K562 (cell line): ENCODE measurements at regions not wholly inside any gene's neighbourhood (a gene's known extent, or its start where the extent isn't known, plus 50 kb on each side); places are given as distances from the start of the nearest gene placed in this dataset.

ENCODE experiments used
- ATAC-seq: fragments of 200-7000 bp; cut with Tn5 transposase; 3 replicates; pipeline ENCODE4 v1.9.1; 2020; ENCODE audit warnings: moderate library complexity
- BruUV-seq: library from RNA; stranded (reverse); fragments of 400-500 nt; replicated peaks from 2 replicates; lab custom pipeline; 2021; lab: Mats Ljungman, UMichigan
- CTCF ChIA-PET: fragments of 300-600 bp; formaldehyde crosslinking; extraction: SDS; loops from one replicate; lab custom pipeline; 2021; ENCODE audit warnings: low intra/inter-chr PET ratio; lab: Yijun Ruan, JAX
- POLR2A ChIA-PET: fragments of 300-600, 350-650 bp; sonication (Branson Sonifier 250); formaldehyde crosslinking; extraction: SDS; loops from one replicate; lab custom pipeline; 2021; ENCODE audit warnings: antibody characterized with exemption, inconsistent platforms; lab: Yijun Ruan, JAX
- DNase-seq, 4 experiments: peaks; one replicate each; pipeline versions ENCODE4 v3.0.0 to v3.0.0-alpha.2; 2011 to 2018; ENCODE audit warnings: low spot score in 3 of 4, mixed read lengths in 3 of 4; ENCODE audit errors: extremely low read depth in 1 of 4
- FAIRE-seq: peaks from 2 replicates; lab custom pipeline; 2011; peaks lifted over from hg19 to GRCh38; lab: Jason Lieb, UNC
- H2AFZ ChIP-seq: 2 replicates; pipeline ENCODE4 v1.6.0; 2011; ENCODE audit warnings: low read depth, low read length, control low read depth, inconsistent platforms
- H3K27ac ChIP-seq: fragments of 200-600 bp; 3 replicates; pipeline ENCODE4 v1.8.0; 2011; ENCODE audit warnings: low read depth, mild to moderate bottlenecking, control low read depth, inconsistent platforms, low read length, moderate library complexity, mixed read lengths; ENCODE audit errors: extremely low read depth
- H3K27me3 ChIP-seq, 2 experiments: fragments of 300-600 bp in 1 of 2; 2 replicates in 1 of 2; 3 replicates in 1 of 2; pipeline versions ENCODE4 v1.6.0 to v1.8.0; 2011; ENCODE audit warnings: inconsistent platforms in 2 of 2, low read length in 2 of 2, mild to moderate bottlenecking in 1 of 2, mixed read lengths in 1 of 2, moderate library complexity in 1 of 2; ENCODE audit not compliant: control insufficient read depth in 2 of 2, insufficient read depth in 2 of 2
- H3K36me3 ChIP-seq: fragments of 300-600 bp; 3 replicates; pipeline ENCODE4 v1.8.0; 2011; ENCODE audit warnings: mild to moderate bottlenecking, low read length, inconsistent platforms; ENCODE audit not compliant: control insufficient read depth, insufficient read depth
- H3K4me1 ChIP-seq, 2 experiments: fragments of 200-600 bp in 1 of 2; replicated peaks in 1 of 2; 2 replicates in 1 of 2; 3 replicates in 1 of 2; pipeline versions ENCODE4 v1.5.1 to v1.8.0; 2011; ENCODE audit warnings: inconsistent platforms in 2 of 2, low read length in 2 of 2, mild to moderate bottlenecking in 1 of 2, mixed read lengths in 1 of 2, moderate library complexity in 1 of 2; ENCODE audit not compliant: control insufficient read depth in 2 of 2, insufficient read depth in 2 of 2
- H3K4me2 ChIP-seq: 2 replicates; pipeline ENCODE4 v1.6.1; 2011; ENCODE audit warnings: low read length, control low read depth, inconsistent platforms, mixed read lengths; ENCODE audit not compliant: insufficient read depth
- H3K4me3 ChIP-seq: fragments of 200-600 bp; sonication (generic), shearing (Covaris generic); 2 replicates; pipeline ENCODE4 v1.5.1; 2016; ENCODE audit warnings: control low read depth, inconsistent platforms
- H3K79me2 ChIP-seq: fragments of 200-600 bp; 3 replicates; pipeline ENCODE4 v1.8.0; 2011; ENCODE audit warnings: low read length, inconsistent platforms; ENCODE audit not compliant: control insufficient read depth, insufficient read depth
- H3K9ac ChIP-seq, 2 experiments: 2 replicates each; pipeline versions ENCODE4 v1.6.0 to v1.6.1; 2011; ENCODE audit warnings: low read depth in 2 of 2, low read length in 2 of 2, control low read depth in 1 of 2, inconsistent platforms in 1 of 2, mild to moderate bottlenecking in 1 of 2, mixed read lengths in 1 of 2; ENCODE audit not compliant: insufficient read depth in 1 of 2
- H3K9me1 ChIP-seq: one replicate; pipeline ENCODE4 v1.6.0; 2011; ENCODE audit warnings: inconsistent platforms, mild to moderate bottlenecking, low read length, moderate library complexity; ENCODE audit not compliant: control insufficient read depth, insufficient read depth
- H3K9me3 ChIP-seq: replicated peaks from 2 replicates; pipeline ENCODE4 v1.5.1; 2011; ENCODE audit warnings: low read depth, low read length, inconsistent platforms; ENCODE audit not compliant: control insufficient read depth, insufficient read depth
- H4K20me1 ChIP-seq: replicated peaks from 2 replicates; pipeline ENCODE4 v1.6.1; 2011; ENCODE audit warnings: low read length, inconsistent platforms, mixed read lengths; ENCODE audit not compliant: control insufficient read depth, insufficient read depth
- ADNP ChIP-seq: fragments of 200-800 bp; sonication (Bioruptor generic); IDR thresholded peaks from 2 replicates; pipeline ENCODE4 v1.6.1; 2016; ENCODE audit warnings: missing genetic modification characterization, missing compliant biosample characterization
- GABPA ChIP-seq: fragments of 200-800 bp; sonication (Bioruptor generic); conservative IDR thresholded peaks from 2 replicates; pipeline ENCODE4 v1.6.1; 2016; ENCODE audit warnings: low read depth, missing genetic modification characterization, missing compliant biosample characterization
- MCM2 ChIP-seq: fragments of 450-650 bp; IDR thresholded peaks from 2 replicates; pipeline ENCODE4 v1.6.1; 2017; ENCODE audit warnings: low read depth, mild to moderate bottlenecking
- MYBL2 ChIP-seq, 2 experiments: fragments of 450-650 bp in 1 of 2; sonication (generic) in 1 of 2; formaldehyde crosslinking in 1 of 2; IDR thresholded peaks; 2 replicates each; pipeline versions ENCODE4 v1.6.1 to v1.8.1; 2017 to 2022; ENCODE audit warnings: borderline replicate concordance in 1 of 2, inconsistent platforms in 1 of 2, low read depth in 1 of 2, mild to moderate bottlenecking in 1 of 2, missing genetic modification reagents in 1 of 2, moderate library complexity in 1 of 2
- NONO ChIP-seq, 2 experiments: fragments of 200-400 bp in 1 of 2; fragments of 450-650 bp in 1 of 2; formaldehyde crosslinking in 1 of 2; IDR thresholded peaks; 2 replicates each; pipeline ENCODE4 v1.6.1; 2017; ENCODE audit warnings: low read depth in 2 of 2, mild to moderate bottlenecking in 2 of 2, moderate library complexity in 2 of 2, low read length in 1 of 2
- NR1H2 ChIP-seq: sonication (generic); formaldehyde crosslinking; IDR thresholded peaks from 2 replicates; pipeline ENCODE4 v1.4.0; 2020; ENCODE audit warnings: mild to moderate bottlenecking, missing genetic modification reagents
- NRF1 ChIP-seq, 2 experiments: fragments of 450-650 bp; IDR thresholded peaks in 1 of 2; conservative IDR thresholded peaks in 1 of 2; 2 replicates each; pipeline ENCODE4 v1.6.1; 2014; ENCODE audit warnings: mild to moderate bottlenecking in 2 of 2
- POLR2G ChIP-seq: fragments of 200-400 bp; formaldehyde crosslinking; IDR thresholded peaks from 2 replicates; pipeline ENCODE4 v1.6.1; 2017; ENCODE audit warnings: low read depth, mild to moderate bottlenecking, antibody characterized with exemption, low read length, moderate library complexity
- SMARCA4 ChIP-seq: fragments of 450-650 bp; IDR thresholded peaks from 2 replicates; pipeline ENCODE4 v1.6.1; 2016
- TAF15 ChIP-seq: fragments of 200-400 bp; formaldehyde crosslinking; IDR thresholded peaks from 2 replicates; pipeline ENCODE4 v1.6.1; 2017; ENCODE audit warnings: mild to moderate bottlenecking, low read depth, low read length, moderate library complexity
- ZNF165 ChIP-seq: fragments of 250-450 bp; sonication (Bioruptor Pico); IDR thresholded peaks from 2 replicates; pipeline ENCODE4 v1.4.0; 2020; ENCODE audit warnings: borderline replicate concordance
- WGBS: fragments of 100-300 bp; shearing (Covaris generic); methylation state at CpG from one replicate; pipeline ENCODE4 v1.1.6; 2016; ENCODE audit warnings: low coverage, mixed read lengths; ENCODE audit not compliant: insufficient coverage; ENCODE audit errors: missing lambda C conversion rate; 5-methylcytosine and 5-hydroxymethylcytosine counted together
- in situ Hi-C: fragments of 300-500 bp; cut with MboI; formaldehyde crosslinking; loops from 4 replicates; pipeline ENCODE4 v1.15.0; 2018; ENCODE audit warnings: inconsistent platforms, mixed read lengths
- intact Hi-C: fragments of 100-400 bp; cut with micrococcal nuclease; formaldehyde crosslinking; loops from 2 replicates; pipeline ENCODE4 v1.14.2; 2022
- TF ChIP-seq, protein P1 (sequence below), 3 experiments: fragments of 200-800 bp in 1 of 3; fragments of 250-450 bp in 1 of 3; fragments of 450-650 bp in 1 of 3; sonication (Bioruptor Pico) in 1 of 3; sonication (Bioruptor generic) in 1 of 3; formaldehyde crosslinking in 1 of 3; IDR thresholded peaks; 2 replicates each; pipeline versions ENCODE4 v1.6.1 to v1.8.0; 2016 to 2022; ENCODE audit warnings: mild to moderate bottlenecking in 2 of 3, missing genetic modification characterization in 2 of 3, missing compliant biosample characterization in 1 of 3, moderate library complexity in 1 of 3

GRCh38 chr7:137165241-137165640 is 178.3 kb downstream of the PTN start:
- Histone ChIP-seq H3K36me3 (no peaks in the 10 kb centered on the region), H3K4me1 (no peaks in the 10 kb centered on the region), H3K9me3 (no peaks in the 10 kb centered on the region), H3K4me2 (no peak overlapping the region), H3K27ac (no peak overlapping the region), H4K20me1 (no peaks in the 10 kb centered on the region), H3K79me2 (no peaks in the 10 kb centered on the region), H3K9me1 (no peaks in the 10 kb centered on the region), H2AFZ (no peak overlapping the region), H3K27me3 (no peaks in the 10 kb centered on the region), H3K9ac (no peak overlapping the region), H3K4me3 (no peak overlapping the region)
- ChIA-PET CTCF (no interaction called here), POLR2A (no interaction called here)
- TF ChIP-seq SMARCA4 = no peak
- no peak for TF ChIP-seq ZNF165 (CRISPR knock-in tag)
- TF ChIP-seq NR1H2 (CRISPR knock-in tag) = no peak
- no peak for TF ChIP-seq MCM2
- no peak for TF ChIP-seq TAF15
- TF ChIP-seq NONO (IDR thresholded peaks at IDR 0.05; ENCODE audit: low read depth in 2 of 2, low read length in 1 of 2) = no peak
- DNase-seq (no peak), FAIRE-seq (no peak), ATAC-seq (no peak)
- no TSS peak for BruUV-seq
- intact Hi-C loops (loop anchor here (10.0 kb wide), 1 partner anchor 1650 kb away; the partner anchor contains the start of gene CNOT4), in situ Hi-C loops (no loop called here)
- WGBS = 2% methylated on average over 3 of the region's 3 CpGs

DNA sequence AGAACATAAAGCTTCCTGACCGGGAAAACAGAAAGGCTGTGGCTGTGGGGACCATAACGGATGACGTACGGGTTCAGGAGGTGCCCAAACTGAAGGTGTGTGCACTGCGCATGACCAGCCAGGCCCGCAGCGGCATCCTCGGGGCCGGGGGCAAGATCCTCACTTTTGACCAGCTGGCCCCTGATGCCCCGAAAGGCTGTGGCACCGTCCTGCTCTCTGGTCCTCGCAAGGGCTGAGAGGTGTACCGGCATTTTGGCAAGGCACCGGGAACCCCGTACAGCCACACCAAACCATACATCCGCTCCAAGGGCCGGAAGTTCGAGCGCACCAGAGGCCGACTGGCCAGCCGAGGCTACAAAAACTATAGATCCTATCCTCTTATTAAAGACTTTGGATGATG is 179.3 kb downstream of the PTN start:
- CTCF ChIA-PET = no interaction called here
- Histone ChIP-seq H2AFZ (no peak overlapping the region), H3K9me1 (no peaks in the 10 kb centered on the region), H3K27ac (no peak overlapping the region; the same call in 2 of the 3 replicates), H3K79me2 (no peaks in the 10 kb centered on the region), H3K9ac (no peak overlapping the region), H3K4me1 (no peaks in the 10 kb centered on the region), H4K20me1 (no peaks in the 10 kb centered on the region), H3K9me3 (no peaks in the 10 kb centered on the region), H3K4me2 (no peak overlapping the region), H3K36me3 (no peaks in the 10 kb centered on the region), H3K4me3 (no peak overlapping the region), H3K27me3 (no peaks in the 10 kb centered on the region)
- no TSS peak for BruUV-seq
- in situ Hi-C loops = no loop called here
- DNase-seq (peak in 1 of 4 experiments; percentile 5), FAIRE-seq (no peak), ATAC-seq (peak; percentile 53; the same call in 2 of the 3 replicates)
- intact Hi-C loops = loop anchor here (10.0 kb wide), 1 partner anchor 1649 kb away; the partner anchor contains the start of gene CNOT4
- POLR2A ChIA-PET = no interaction called here
- WGBS = 2% methylated on average over 21 of the region's 21 CpGs
- TF ChIP-seq POLR2G (0 out of 2 replicates have a peak, but pooled peaks have one; percentile 36), ADNP (tag) (no peak), NRF1 (conservative IDR thresholded peaks at IDR 0.05 in 1 of 2, IDR thresholded peaks at IDR 0.05 in 1 of 2) (peak; percentile 63 to 70), MYBL2 (IDR thresholded peaks at IDR 0.05; ENCODE audit: low read depth) (no peak), MYBL2 (CRISPR knock-in tag; IDR thresholded peaks at IDR 0.05; ENCODE audit: borderline replicate concordance) (no peak), GABPA (tag) (peak; percentile 85)
- TF ChIP-seq, protein P1, sequence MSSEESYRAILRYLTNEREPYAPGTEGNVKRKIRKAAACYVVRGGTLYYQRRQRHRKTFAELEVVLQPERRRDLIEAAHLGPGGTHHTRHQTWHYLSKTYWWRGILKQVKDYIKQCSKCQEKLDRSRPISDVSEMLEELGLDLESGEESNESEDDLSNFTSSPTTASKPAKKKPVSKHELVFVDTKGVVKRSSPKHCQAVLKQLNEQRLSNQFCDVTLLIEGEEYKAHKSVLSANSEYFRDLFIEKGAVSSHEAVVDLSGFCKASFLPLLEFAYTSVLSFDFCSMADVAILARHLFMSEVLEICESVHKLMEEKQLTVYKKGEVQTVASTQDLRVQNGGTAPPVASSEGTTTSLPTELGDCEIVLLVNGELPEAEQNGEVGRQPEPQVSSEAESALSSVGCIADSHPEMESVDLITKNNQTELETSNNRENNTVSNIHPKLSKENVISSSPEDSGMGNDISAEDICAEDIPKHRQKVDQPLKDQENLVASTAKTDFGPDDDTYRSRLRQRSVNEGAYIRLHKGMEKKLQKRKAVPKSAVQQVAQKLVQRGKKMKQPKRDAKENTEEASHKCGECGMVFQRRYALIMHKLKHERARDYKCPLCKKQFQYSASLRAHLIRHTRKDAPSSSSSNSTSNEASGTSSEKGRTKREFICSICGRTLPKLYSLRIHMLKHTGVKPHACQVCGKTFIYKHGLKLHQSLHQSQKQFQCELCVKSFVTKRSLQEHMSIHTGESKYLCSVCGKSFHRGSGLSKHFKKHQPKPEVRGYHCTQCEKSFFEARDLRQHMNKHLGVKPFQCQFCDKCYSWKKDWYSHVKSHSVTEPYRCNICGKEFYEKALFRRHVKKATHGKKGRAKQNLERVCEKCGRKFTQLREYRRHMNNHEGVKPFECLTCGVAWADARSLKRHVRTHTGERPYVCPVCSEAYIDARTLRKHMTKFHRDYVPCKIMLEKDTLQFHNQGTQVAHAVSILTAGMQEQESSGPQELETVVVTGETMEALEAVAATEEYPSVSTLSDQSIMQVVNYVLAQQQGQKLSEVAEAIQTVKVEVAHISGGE (CRISPR knock-in tag; IDR thresholded peaks at IDR 0.05) = peak in 2 of 3 experiments; percentile 55 to 84; a peak in 3 of 6 replicates
